ENCODE measurements at regions not wholly inside any gene's neighbourhood (a gene's known extent, or its start where the extent isn't known, plus 50 kb on each side); places are given as distances from the start of the nearest gene placed in this dataset.

- no peak for TF ChIP-seq POLR2A (IDR thresholded peaks at IDR 0.05)
- TF ChIP-seq CTCF (IDR thresholded peaks at IDR 0.05), result no peak
Observed at GRCh38 chr10:23975431-23975830, 233.5 kb upstream of the KIAA1217 start.

Measured in body of pancreas (tissue), 4 donors.